Parathyroid adenoma (tissue), 2 donors: ENCODE measurements at regions not wholly inside any gene's neighbourhood (a gene's known extent, or its start where the extent isn't known, plus 50 kb on each side); places are given as distances from the start of the nearest gene placed in this dataset.

Experiments
- H2AFZ ChIP-seq: fragments of 300-600 bp; sonication (generic); one replicate; pipeline ENCODE4 v1.7.0; 2017; ENCODE audit warnings: antibody characterized with exemption, mild to moderate bottlenecking
- H3K27ac ChIP-seq: fragments of 300-600 bp; sonication (generic); one replicate; pipeline ENCODE4 v1.7.0; 2017
- H3K27me3 ChIP-seq: fragments of 300-600 bp; sonication (generic); one replicate; pipeline ENCODE4 v1.7.0; 2017; ENCODE audit warnings: low read length; ENCODE audit not compliant: control insufficient read depth, insufficient read depth
- H3K36me3 ChIP-seq: fragments of 300-600 bp; sonication (generic); one replicate; pipeline ENCODE4 v1.7.0; 2017; ENCODE audit warnings: low read length; ENCODE audit not compliant: control insufficient read depth, insufficient read depth
- H3K4me1 ChIP-seq: fragments of 300-600 bp; sonication (generic); one replicate; pipeline ENCODE4 v1.7.0; 2017; ENCODE audit warnings: control low read depth
- H3K4me2 ChIP-seq: fragments of 300-600 bp; sonication (generic); one replicate; pipeline ENCODE4 v1.7.0; 2017; ENCODE audit warnings: low read length
- H3K4me3 ChIP-seq: fragments of 300-600 bp; sonication (generic); one replicate; pipeline ENCODE4 v1.7.0; 2017; ENCODE audit warnings: low read depth, low read length
- H3K79me2 ChIP-seq: fragments of 300-600 bp; sonication (generic); one replicate; pipeline ENCODE4 v1.7.0; 2017; ENCODE audit warnings: control low read depth
- H3K9ac ChIP-seq: fragments of 300-600 bp; sonication (generic); one replicate; pipeline ENCODE4 v1.7.0; 2017; ENCODE audit warnings: mild to moderate bottlenecking
- H3K9me3 ChIP-seq: fragments of 300-600 bp; sonication (generic); one replicate; pipeline ENCODE4 v1.7.0; 2017; ENCODE audit warnings: low read length; ENCODE audit not compliant: control insufficient read depth
- CTCF ChIP-seq: fragments of 300-600 bp; sonication (generic); IDR thresholded peaks from one replicate; pipeline ENCODE4 v1.7.0; 2017; ENCODE audit warnings: antibody characterized with exemption, mild to moderate bottlenecking
- donor health status: primary hyperparathyroidism.

GRCh38 chr2:6789559-6790138, 76.1 kb downstream of the CMPK2 start:
- Histone ChIP-seq H3K4me1 (no peaks in the 10 kb centered on the region), H3K27ac (no peak overlapping the region), H2AFZ (no peak overlapping the region), H3K9me3 (no peaks in the 10 kb centered on the region), H3K79me2 (no peaks in the 10 kb centered on the region), H3K4me2 (no peak overlapping the region), H3K9ac (no peak overlapping the region), H3K27me3 (no peaks in the 10 kb centered on the region), H3K36me3 (no peaks in the 10 kb centered on the region), H3K4me3 (no peak overlapping the region)
- TF ChIP-seq CTCF, result no peak

GRCh38 chr2:6791682-6792081, 74.0 kb downstream of the CMPK2 start:
- Histone ChIP-seq H3K4me1 (no peaks in the 10 kb centered on the region), H3K4me2 (no peak overlapping the region), H3K9me3 (no peaks in the 10 kb centered on the region), H3K27ac (no peak overlapping the region), H3K27me3 (no peaks in the 10 kb centered on the region), H3K36me3 (no peaks in the 10 kb centered on the region), H3K9ac (no peak overlapping the region), H2AFZ (no peak overlapping the region), H3K79me2 (no peaks in the 10 kb centered on the region), H3K4me3 (no peak overlapping the region)
- TF ChIP-seq CTCF, result no peak

- Histone ChIP-seq H3K79me2 (no peaks in the 10 kb centered on the region), H2AFZ (no peak overlapping the region), H3K36me3 (no peaks in the 10 kb centered on the region), H3K9ac (no peak overlapping the region), H3K4me1 (no peaks in the 10 kb centered on the region), H3K27me3 (no peaks in the 10 kb centered on the region), H3K27ac (no peak overlapping the region), H3K9me3 (no peaks in the 10 kb centered on the region), H3K4me2 (no peak overlapping the region), H3K4me3 (no peak overlapping the region)
- TF ChIP-seq CTCF, result no peak
Observed at GRCh38 chr2:6792883-6793282, 72.8 kb downstream of the CMPK2 start.

- Histone ChIP-seq H3K9me3 (no peaks in the 10 kb centered on the region), H3K4me2 (no peak overlapping the region), H3K4me3 (no peak overlapping the region), H3K4me1 (no peaks in the 10 kb centered on the region), H3K79me2 (no peaks in the 10 kb centered on the region), H3K9ac (no peak overlapping the region), H2AFZ (no peak overlapping the region), H3K27me3 (no peaks in the 10 kb centered on the region), H3K36me3 (no peaks in the 10 kb centered on the region), H3K27ac (no peak overlapping the region)
- TF ChIP-seq CTCF, result no peak
Observed at GRCh38 chr2:6793371-6793770, 72.3 kb downstream of the CMPK2 start.

GRCh38 chr2:6793913-6794312, 71.8 kb downstream of the CMPK2 start:
- H2AFZ ChIP-seq, result no peak overlapping the region
- H3K36me3 ChIP-seq, result no peaks in the 10 kb centered on the region
- H3K4me2 ChIP-seq, result no peak overlapping the region
- no peak overlapping the region for H3K9ac ChIP-seq
- TF ChIP-seq CTCF, result no peak
- H3K79me2 ChIP-seq, result no peaks in the 10 kb centered on the region
- H3K4me3 ChIP-seq, result no peak overlapping the region
- H3K27ac ChIP-seq, result no peak overlapping the region
- no peaks in the 10 kb centered on the region for H3K4me1 ChIP-seq
- no peaks in the 10 kb centered on the region for H3K27me3 ChIP-seq
- H3K9me3 ChIP-seq, result no peaks in the 10 kb centered on the region
